ENCODE measurements at regions not wholly inside any gene's neighbourhood (a gene's known extent, or its start where the extent isn't known, plus 50 kb on each side); places are given as distances from the start of the nearest gene placed in this dataset.

GRCh38 chr10:120667276-120667675 lies 183.9 kb upstream of the WDR11 start:
- H2BK5ac ChIP-seq (ENCODE audit: insufficient read length, low read length): no peak overlapping the region
- H3K9me3 Mint-ChIP-seq: no peaks in the 10 kb centered on the region
- no peak for DNase-seq
- H2BK20ac ChIP-seq (ENCODE audit: low read depth, low read length, poor library complexity, severe bottlenecking): no peak overlapping the region
- H3K56ac ChIP-seq (ENCODE audit: insufficient read length, low read depth, low read length): no peak overlapping the region
- no peak overlapping the region for H2BK12ac ChIP-seq (ENCODE audit: insufficient read length, low read depth, low read length)
- H3K23ac ChIP-seq (ENCODE audit: insufficient read length, low read depth, low read length): no peak overlapping the region
- no peaks in the 10 kb centered on the region for H3K36me3 Mint-ChIP-seq (ENCODE audit: insufficient read depth in 1 of 3, low read depth in 3 of 3)
- no peaks in the 10 kb centered on the region for H4K20me1 ChIP-seq (ENCODE audit: control insufficient read depth, insufficient read depth, insufficient read length)
- no peaks in the 10 kb centered on the region for H3K79me2 ChIP-seq (ENCODE audit: insufficient read depth, low read length)
- H2BK120ac ChIP-seq (ENCODE audit: low read depth, low read length, poor library complexity, severe bottlenecking): no peak overlapping the region
- H3K18ac ChIP-seq (ENCODE audit: insufficient read length, low read depth, low read length): no peak overlapping the region
- H3K4me2 ChIP-seq (ENCODE audit: insufficient read depth, insufficient read length, low read length): no peak overlapping the region
- no peak overlapping the region for H4K91ac ChIP-seq (ENCODE audit: insufficient read length, low read depth, low read length)
- H3K4me3 Mint-ChIP-seq: no peak overlapping the region
- no peak overlapping the region for H2AK5ac ChIP-seq (ENCODE audit: insufficient read length, low read length)
- no peak overlapping the region for H4K8ac ChIP-seq (replicated peaks; ENCODE audit: insufficient read length, low read depth, low read length)
- H3K4me1 Mint-ChIP-seq: peaks cover 5 to 12% of the 10 kb centered on the region in 2 experiments
- H3T11ph ChIP-seq (ENCODE audit: low read length): no peak overlapping the region
- no peak overlapping the region for H3K9ac ChIP-seq (ENCODE audit: extremely low read depth, insufficient read length, low read length)
- H3K27ac Mint-ChIP-seq: no peak overlapping the region
- no peak overlapping the region for H2AFZ ChIP-seq (ENCODE audit: low read length)
- no peak overlapping the region for H3K14ac ChIP-seq (ENCODE audit: insufficient read depth, low read length)
- no peak overlapping the region for H3K4ac ChIP-seq (ENCODE audit: low read depth, low read length)
- H4K5ac ChIP-seq (ENCODE audit: insufficient read length, low read depth, low read length): no peak overlapping the region
- no peaks in the 10 kb centered on the region for H3K27me3 ChIP-seq (ENCODE audit: insufficient read depth, low read length)
- no peak overlapping the region for H2BK15ac ChIP-seq (ENCODE audit: low read depth, low read length)
- H3K27me3 Mint-ChIP-seq (ENCODE audit: low read depth): no peaks in the 10 kb centered on the region
- no peaks in the 10 kb centered on the region for H3K79me1 ChIP-seq (ENCODE audit: insufficient read depth, low read depth, low read length, poor library complexity, severe bottlenecking)
- H3K27ac ChIP-seq (ENCODE audit: insufficient read length, low read depth, low read length): no peak overlapping the region
- no CpG with 5 or more reads among the region's 4 CpGs for WGBS (ENCODE audit: extremely low coverage, insufficient read length, low lambda C conversion rate)
- no peaks in the 10 kb centered on the region for H3K4me1 ChIP-seq (ENCODE audit: insufficient read depth, low read length)
- no peaks in the 10 kb centered on the region for H3K9me3 ChIP-seq (ENCODE audit: control insufficient read depth, low read depth, low read length)
- TF ChIP-seq, protein P1, sequence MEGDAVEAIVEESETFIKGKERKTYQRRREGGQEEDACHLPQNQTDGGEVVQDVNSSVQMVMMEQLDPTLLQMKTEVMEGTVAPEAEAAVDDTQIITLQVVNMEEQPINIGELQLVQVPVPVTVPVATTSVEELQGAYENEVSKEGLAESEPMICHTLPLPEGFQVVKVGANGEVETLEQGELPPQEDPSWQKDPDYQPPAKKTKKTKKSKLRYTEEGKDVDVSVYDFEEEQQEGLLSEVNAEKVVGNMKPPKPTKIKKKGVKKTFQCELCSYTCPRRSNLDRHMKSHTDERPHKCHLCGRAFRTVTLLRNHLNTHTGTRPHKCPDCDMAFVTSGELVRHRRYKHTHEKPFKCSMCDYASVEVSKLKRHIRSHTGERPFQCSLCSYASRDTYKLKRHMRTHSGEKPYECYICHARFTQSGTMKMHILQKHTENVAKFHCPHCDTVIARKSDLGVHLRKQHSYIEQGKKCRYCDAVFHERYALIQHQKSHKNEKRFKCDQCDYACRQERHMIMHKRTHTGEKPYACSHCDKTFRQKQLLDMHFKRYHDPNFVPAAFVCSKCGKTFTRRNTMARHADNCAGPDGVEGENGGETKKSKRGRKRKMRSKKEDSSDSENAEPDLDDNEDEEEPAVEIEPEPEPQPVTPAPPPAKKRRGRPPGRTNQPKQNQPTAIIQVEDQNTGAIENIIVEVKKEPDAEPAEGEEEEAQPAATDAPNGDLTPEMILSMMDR (conservative IDR thresholded peaks at IDR 0.05): no peak
- no peaks in the 10 kb centered on the region for H3K23me2 ChIP-seq (ENCODE audit: insufficient read length, low read depth, low read length, poor library complexity, severe bottlenecking)

Data from H9 (cell line).